Esophagus muscularis mucosa (tissue), 4 donors: ENCODE measurements at regions not wholly inside any gene's neighbourhood (a gene's known extent, or its start where the extent isn't known, plus 50 kb on each side); places are given as distances from the start of the nearest gene placed in this dataset.

Source experiments
- DNase-seq: peaks from one replicate; pipeline ENCODE4 v3.0.0-alpha.2; 2017; ENCODE audit errors: extremely low spot score
- H3K27ac ChIP-seq, 4 donors: fragments of 200-600 bp; sonication (generic); replicated peaks in 1 of 4; 1 replicate in 3 of 4; 2 replicates in 1 of 4; pipeline ENCODE4 v1.5.1; 2016 to 2019; ENCODE audit warnings: mild to moderate bottlenecking in 1 of 4
- H3K27me3 ChIP-seq, 4 donors: fragments of 200-600 bp; sonication (generic); one replicate each; pipeline versions ENCODE4 v1.5.1 to v1.6.0; 2016 to 2019
- H3K36me3 ChIP-seq, 4 donors: fragments of 200-600 bp; sonication (generic); one replicate each; pipeline ENCODE4 v1.5.1; 2016 to 2019
- H3K4me1 ChIP-seq, 4 donors: fragments of 200-600 bp; sonication (generic); one replicate each; pipeline ENCODE4 v1.5.1; 2016 to 2019
- H3K4me3 ChIP-seq, 4 donors: fragments of 200-600 bp; sonication (generic); 1 replicate in 2 of 4; 2 replicates in 2 of 4; pipeline ENCODE4 v1.5.1; 2016 to 2019; ENCODE audit warnings: mild to moderate bottlenecking in 4 of 4, moderate library complexity in 1 of 4
- H3K9me3 ChIP-seq, 4 donors: fragments of 200-600 bp; sonication (generic); 1 replicate in 3 of 4; 2 replicates in 1 of 4; pipeline ENCODE4 v1.5.1; 2016 to 2019
- CTCF ChIP-seq, 3 experiments: fragments of 200-600 bp in 2 of 3; fragments of 450-650 bp in 1 of 3; sonication (generic) in 2 of 3; IDR thresholded peaks; one replicate each; pipeline ENCODE4 v1.5.1; 2017 to 2019; ENCODE audit warnings: antibody characterized with exemption in 3 of 3, mild to moderate bottlenecking in 2 of 3, moderate library complexity in 1 of 3
- EP300 ChIP-seq: sonication (generic); formaldehyde crosslinking; IDR thresholded peaks from one replicate; pipeline ENCODE4 v1.6.1; 2017; ENCODE audit warnings: antibody characterized with exemption
- POLR2A ChIP-seq: fragments of 450-650 bp; IDR thresholded peaks from one replicate; pipeline ENCODE4 v1.6.1; 2017; ENCODE audit warnings: antibody characterized with exemption, moderate library complexity, mild to moderate bottlenecking, low read depth
- POLR2AphosphoS5 ChIP-seq, 2 donors: sonication (generic); formaldehyde crosslinking; IDR thresholded peaks; one replicate each; pipeline ENCODE4 v1.6.1; 2017; ENCODE audit warnings: antibody characterized with exemption in 2 of 2
- WGBS: methylation state at CpG from one replicate; pipeline ENCODE4 v1.1.5; 2018; 5-methylcytosine and 5-hydroxymethylcytosine counted together
- intact Hi-C: fragments of 100-400 bp; cut with DNase I; formaldehyde crosslinking; loops from one replicate; pipeline ENCODE4 v1.15.1; 2023

GRCh38 chr7:112897839-112898431 lies 107.7 kb upstream of the TMEM168 start:
- 95% methylated on average over 2 of the region's 2 CpGs for WGBS
- no peaks in the 10 kb centered on the region for H3K27me3 ChIP-seq
- DNase-seq, result no peak
- no peak overlapping the region for H3K4me3 ChIP-seq
- no peaks in the 10 kb centered on the region for H3K9me3 ChIP-seq
- no peaks in the 10 kb centered on the region for H3K4me1 ChIP-seq
- peaks cover 5 to 21% (median 7%) of the 10 kb centered on the region in 4 donors for H3K36me3 ChIP-seq
- no peak overlapping the region for H3K27ac ChIP-seq
- TF ChIP-seq POLR2A (no peak), CTCF (IDR thresholded peaks at IDR 0.05) (no peak), EP300 (no peak), POLR2AphosphoS5 (IDR thresholded peaks at IDR 0.05) (no peak)
- intact Hi-C loops, result no loop called here

- no peak for TF ChIP-seq EP300
- no peak for TF ChIP-seq CTCF (IDR thresholded peaks at IDR 0.05)
- no peaks in the 10 kb centered on the region for H3K27me3 ChIP-seq
- no peak overlapping the region for H3K27ac ChIP-seq
- H3K4me1 ChIP-seq, result no peaks in the 10 kb centered on the region
- peaks cover 6 to 23% (median 7%) of the 10 kb centered on the region in 4 donors for H3K36me3 ChIP-seq
- WGBS, result 94% methylated on average over 10 of the region's 10 CpGs
- no peak for DNase-seq
- no peak overlapping the region for H3K4me3 ChIP-seq
- intact Hi-C loops, result no loop called here
- H3K9me3 ChIP-seq, result no peaks in the 10 kb centered on the region
Observed at GRCh38 chr7:112896026-112896601, 105.9 kb upstream of the TMEM168 start.

GRCh38 chr7:112892263-112892662 lies 102.1 kb upstream of the TMEM168 start:
- Histone ChIP-seq H3K4me3 (no peak overlapping the region), H3K36me3 (peaks cover 6 to 23% (median 7%) of the 10 kb centered on the region in 4 donors), H3K27me3 (no peaks in the 10 kb centered on the region), H3K27ac (no peak overlapping the region), H3K9me3 (no peaks in the 10 kb centered on the region), H3K4me1 (peaks cover 0 to 8% (median 3%) of the 10 kb centered on the region in 4 donors)
- no peak for DNase-seq
- TF ChIP-seq CTCF (IDR thresholded peaks at IDR 0.05) (no peak), POLR2A (no peak), EP300 (no peak), POLR2AphosphoS5 (IDR thresholded peaks at IDR 0.05) (no peak)
- WGBS, result 69% methylated on average over 2 of the region's 2 CpGs
- intact Hi-C loops, result no loop called here

- Histone ChIP-seq H3K27me3 (no peaks in the 10 kb centered on the region), H3K9me3 (no peaks in the 10 kb centered on the region), H3K4me3 (no peak overlapping the region), H3K36me3 (peaks cover 6 to 23% (median 7%) of the 10 kb centered on the region in 4 donors), H3K4me1 (peaks cover 0 to 8% (median 6%) of the 10 kb centered on the region in 4 donors), H3K27ac (no peak overlapping the region)
- intact Hi-C loops, result no loop called here
- TF ChIP-seq CTCF (IDR thresholded peaks at IDR 0.05) (no peak), POLR2A (no peak), EP300 (no peak), POLR2AphosphoS5 (IDR thresholded peaks at IDR 0.05) (no peak)
- DNase-seq, result no peak
Observed at GRCh38 chr7:112891698-112892097, 101.5 kb upstream of the TMEM168 start.
